D341Med (cell line): ENCODE measurements at regions not wholly inside any gene's neighbourhood (a gene's known extent, or its start where the extent isn't known, plus 50 kb on each side); places are given as distances from the start of the nearest gene placed in this dataset.
"Not testable (repeated sequence)": the region's sequence is repeated elsewhere in the genome, so short reads cannot be mapped to it uniquely, and the experiment has no call there.

Experiments used
- DNase-seq: peaks from one replicate; pipeline ENCODE4 v3.0.0; 2012; ENCODE audit warnings: low spot score

- DNase-seq = no peak
Measured at GRCh38 chr2:142827170-142827569, 50.3 kb upstream of the KYNU start.

- no peak for DNase-seq
Measured at GRCh38 chr2:142825861-142826260, 51.6 kb upstream of the KYNU start.

- no peak for DNase-seq
Measured at GRCh38 chr2:142824756-142825155, 52.7 kb upstream of the KYNU start.

- no peak for DNase-seq
Measured at GRCh38 chr2:142822190-142822589, 55.3 kb upstream of the KYNU start.

GRCh38 chr2:142819411-142819810 is 58.1 kb upstream of the KYNU start:
- DNase-seq = no peak

GRCh38 chr2:142815375-142815774 is 62.1 kb upstream of the KYNU start:
- no peak for DNase-seq

GRCh38 chr2:142813830-142814829 is 63.3 kb upstream of the KYNU start:
- no peak for DNase-seq

GRCh38 chr2:142811644-142812043 is 65.8 kb upstream of the KYNU start:
- DNase-seq = not testable (repeated sequence)

- DNase-seq = no peak
Measured at GRCh38 chr2:142805244-142805643, 72.2 kb upstream of the KYNU start.

- no peak for DNase-seq
Measured at GRCh38 chr2:142803158-142803557, 74.3 kb upstream of the KYNU start.

GRCh38 chr2:142796588-142796987 is 80.9 kb upstream of the KYNU start:
- DNase-seq = no peak

GRCh38 chr2:142796161-142796560 is 81.3 kb upstream of the KYNU start:
- DNase-seq = no peak

GRCh38 chr2:142794850-142795249 is 82.6 kb upstream of the KYNU start:
- no peak for DNase-seq

- not testable (repeated sequence) for DNase-seq
Measured at GRCh38 chr2:142792328-142792727, 85.1 kb upstream of the KYNU start.

GRCh38 chr2:142791335-142791734 is 86.1 kb upstream of the KYNU start:
- DNase-seq = no peak

- no peak for DNase-seq
Measured at GRCh38 chr2:142786918-142787702, 90.4 kb upstream of the KYNU start.

GRCh38 chr2:142782942-142783443 is 94.5 kb upstream of the KYNU start:
- no peak for DNase-seq

- DNase-seq = no peak
Measured at GRCh38 chr2:142781146-142781545, 96.3 kb upstream of the KYNU start.

GRCh38 chr2:142778289-142778688 is 99.2 kb upstream of the KYNU start:
- no peak for DNase-seq

- DNase-seq = no peak
Measured at GRCh38 chr2:142777742-142778141, 99.7 kb upstream of the KYNU start.

- no peak for DNase-seq
Measured at GRCh38 chr2:142769761-142770160, 107.7 kb upstream of the KYNU start.

GRCh38 chr2:142767847-142768246 is 109.6 kb upstream of the KYNU start:
- no peak for DNase-seq

- no peak for DNase-seq
Measured at GRCh38 chr2:142758973-142759372, 118.5 kb upstream of the KYNU start.
